ENCODE measurements at regions not wholly inside any gene's neighbourhood (a gene's known extent, or its start where the extent isn't known, plus 50 kb on each side); places are given as distances from the start of the nearest gene placed in this dataset.

- Mint-ChIP-seq H3K9me3 (no peaks in the 10 kb centered on the region), H3K36me3 (ENCODE audit: low read depth) (no peaks in the 10 kb centered on the region), H3K27ac (no peak overlapping the region), H3K27me3 (peaks cover 6% of the 10 kb centered on the region), H3K4me3 (no peak overlapping the region), H3K4me1 (ENCODE audit: low read depth) (no peaks in the 10 kb centered on the region)
- ATAC-seq: no peak
- no peak for TF ChIP-seq CTCF (IDR thresholded peaks at IDR 0.05)
- intact Hi-C loops (cut with micrococcal nuclease): no loop called here
- ChIA-PET POLR2A (no interaction called here), CTCF (interaction anchor here (1.2 kb wide), 1 partner anchor 23 kb away, joined by 3 read pairs; no protein-coding TSS in a partner anchor)
- no peak for DNase-seq
Observed at GRCh38 chr15:93466380-93466779, 377.4 kb upstream of the RGMA start.

- Mint-ChIP-seq H3K9me3 (no peaks in the 10 kb centered on the region), H3K4me1 (ENCODE audit: low read depth) (no peaks in the 10 kb centered on the region), H3K27me3 (peaks cover 6% of the 10 kb centered on the region), H3K27ac (no peak overlapping the region), H3K4me3 (no peak overlapping the region), H3K36me3 (ENCODE audit: low read depth) (no peaks in the 10 kb centered on the region)
- ChIA-PET CTCF (no interaction called here), POLR2A (no interaction called here)
- ATAC-seq (no peak), DNase-seq (no peak)
- no peak for TF ChIP-seq CTCF (IDR thresholded peaks at IDR 0.05)
- intact Hi-C loops (cut with micrococcal nuclease): no loop called here
Observed at GRCh38 chr15:93462690-93463089, 373.7 kb upstream of the RGMA start.

- Mint-ChIP-seq H3K27me3 (peaks cover 6% of the 10 kb centered on the region), H3K36me3 (ENCODE audit: low read depth) (no peaks in the 10 kb centered on the region), H3K9me3 (no peaks in the 10 kb centered on the region), H3K27ac (no peak overlapping the region), H3K4me1 (ENCODE audit: low read depth) (no peaks in the 10 kb centered on the region), H3K4me3 (no peak overlapping the region)
- no peak for TF ChIP-seq CTCF (IDR thresholded peaks at IDR 0.05)
- ChIA-PET CTCF (no interaction called here), POLR2A (no interaction called here)
- intact Hi-C loops (cut with micrococcal nuclease): no loop called here
- DNase-seq (no peak), ATAC-seq (no peak)
Observed at GRCh38 chr15:93460717-93461116, 371.7 kb upstream of the RGMA start.

- DNase-seq (no peak), ATAC-seq (no peak)
- Mint-ChIP-seq H3K4me3 (no peak overlapping the region), H3K4me1 (ENCODE audit: low read depth) (no peaks in the 10 kb centered on the region), H3K27ac (no peak overlapping the region), H3K36me3 (ENCODE audit: low read depth) (no peaks in the 10 kb centered on the region), H3K9me3 (no peaks in the 10 kb centered on the region), H3K27me3 (no peaks in the 10 kb centered on the region)
- intact Hi-C loops (cut with micrococcal nuclease): no loop called here
- POLR2A ChIA-PET: no interaction called here
- no peak for TF ChIP-seq CTCF (IDR thresholded peaks at IDR 0.05)
- CTCF ChIA-PET: no interaction called here
Observed at GRCh38 chr15:93459396-93459795, 370.4 kb upstream of the RGMA start.

- H3K27me3 Mint-ChIP-seq: no peaks in the 10 kb centered on the region
- POLR2A ChIA-PET: no interaction called here
- no peak overlapping the region for H3K4me3 Mint-ChIP-seq
- no peak overlapping the region for H3K27ac Mint-ChIP-seq
- ATAC-seq: no peak
- no peaks in the 10 kb centered on the region for H3K36me3 Mint-ChIP-seq (ENCODE audit: low read depth)
- H3K9me3 Mint-ChIP-seq: no peaks in the 10 kb centered on the region
- CTCF ChIA-PET: no interaction called here
- no peak for DNase-seq
- intact Hi-C loops (cut with micrococcal nuclease): no loop called here
- H3K4me1 Mint-ChIP-seq (ENCODE audit: low read depth): no peaks in the 10 kb centered on the region
- TF ChIP-seq CTCF (IDR thresholded peaks at IDR 0.05): no peak
Observed at GRCh38 chr15:93458597-93458996, 369.6 kb upstream of the RGMA start.
